HG03045 (cell line): ENCODE measurements at regions not wholly inside any gene's neighbourhood (a gene's known extent, or its start where the extent isn't known, plus 50 kb on each side); places are given as distances from the start of the nearest gene placed in this dataset.
"Not testable (repeated sequence)": the region's sequence is repeated elsewhere in the genome, so short reads cannot be mapped to it uniquely, and the experiment has no call there.

Experiments
- ATAC-seq: cut with Tn5 transposase; IDR thresholded peaks from one replicate; pipeline ENCODE4 v1.9.1; 2021; ENCODE audit warnings: mild to moderate bottlenecking, moderate library complexity; ENCODE audit not compliant: unreplicated experiment

DNA sequence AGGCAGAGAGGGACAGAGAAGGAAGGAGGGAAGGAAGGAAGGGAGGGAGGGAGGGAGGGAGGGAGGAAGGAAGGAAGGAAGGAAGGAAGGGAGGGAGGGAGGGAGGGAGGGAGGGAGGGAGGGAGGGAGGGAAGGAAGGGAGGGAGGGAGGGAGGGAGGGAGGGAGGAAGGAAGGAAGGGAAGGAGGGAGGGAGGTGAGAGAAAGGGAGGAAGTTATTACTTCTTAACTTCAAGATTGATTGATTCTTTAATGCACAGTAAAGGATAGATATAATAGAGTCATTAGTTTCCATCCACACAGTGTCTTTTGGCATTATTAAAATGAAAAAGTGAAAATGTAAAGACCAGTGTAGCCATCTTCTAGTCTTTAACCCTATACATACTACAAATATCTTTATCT lies 682.9 kb downstream of the ZEB2 start:
- ATAC-seq: not testable (repeated sequence)

DNA sequence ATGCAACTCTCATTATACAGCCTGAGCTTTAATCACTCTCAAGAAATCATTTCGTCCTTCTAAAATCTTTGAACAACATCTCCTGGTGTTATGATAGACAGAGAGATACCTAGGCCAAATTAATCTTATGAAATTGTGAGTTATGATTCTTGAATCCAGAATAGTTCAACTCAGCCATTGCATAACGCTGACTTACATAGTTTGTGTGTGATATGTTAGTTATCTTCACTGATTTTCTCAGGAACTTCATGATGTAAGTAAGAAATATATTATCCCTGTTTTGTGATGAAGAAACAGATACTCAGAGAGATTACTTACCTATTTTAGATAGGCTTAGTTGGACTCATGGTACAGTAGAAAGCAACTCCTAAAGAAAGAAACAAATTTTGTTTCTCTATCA lies 684.4 kb downstream of the ZEB2 start:
- no peak for ATAC-seq

DNA sequence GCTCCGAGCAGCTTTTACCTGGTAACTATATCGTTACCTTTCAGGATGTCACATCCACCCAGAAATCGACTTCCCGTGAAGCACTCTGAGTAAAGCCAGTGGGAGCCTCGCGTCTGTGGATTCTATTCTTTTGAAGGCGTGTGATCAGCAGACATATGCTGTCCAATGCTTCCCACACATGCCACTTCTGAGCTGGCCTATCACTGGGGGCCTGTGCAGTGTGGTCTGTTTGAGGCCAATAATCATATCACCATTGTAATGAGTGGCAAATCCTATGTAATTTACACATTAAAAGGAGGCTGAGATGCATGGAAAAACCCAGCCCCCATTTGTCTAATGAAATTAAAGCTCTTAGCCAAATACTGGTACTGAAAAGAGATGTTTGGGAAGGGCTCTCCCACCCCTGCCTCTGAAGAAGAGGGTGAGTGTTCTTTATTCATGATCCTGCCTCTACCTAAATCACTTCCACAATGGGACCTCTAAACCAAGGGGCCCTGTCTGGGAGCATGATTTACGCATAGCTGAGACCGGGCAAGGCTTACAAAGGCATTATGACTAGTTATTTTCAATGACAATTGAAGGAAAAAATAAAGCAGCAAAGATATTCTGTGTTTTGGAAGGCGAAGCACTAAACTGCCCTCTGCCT lies 686.8 kb downstream of the ZEB2 start:
- ATAC-seq: no peak

DNA sequence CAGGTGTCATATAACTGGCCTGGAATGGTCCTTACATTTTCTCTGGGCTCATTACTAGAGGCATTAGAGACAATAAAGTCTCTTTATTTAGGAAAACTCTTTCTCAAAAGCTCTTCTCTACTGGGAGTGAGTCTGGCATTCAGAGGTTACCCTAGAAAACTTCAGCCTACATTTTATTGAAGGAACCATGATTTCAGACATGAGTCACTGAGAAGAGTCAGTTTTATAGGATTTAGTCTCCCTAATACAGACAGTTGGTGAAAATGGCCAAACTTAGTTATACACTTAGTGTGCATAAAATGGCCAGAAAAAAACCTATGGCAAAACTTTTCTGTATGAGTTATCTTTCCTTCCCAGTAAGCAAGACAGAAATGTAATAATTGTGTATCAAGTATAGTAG lies 689.4 kb downstream of the ZEB2 start:
- ATAC-seq: no peak

DNA sequence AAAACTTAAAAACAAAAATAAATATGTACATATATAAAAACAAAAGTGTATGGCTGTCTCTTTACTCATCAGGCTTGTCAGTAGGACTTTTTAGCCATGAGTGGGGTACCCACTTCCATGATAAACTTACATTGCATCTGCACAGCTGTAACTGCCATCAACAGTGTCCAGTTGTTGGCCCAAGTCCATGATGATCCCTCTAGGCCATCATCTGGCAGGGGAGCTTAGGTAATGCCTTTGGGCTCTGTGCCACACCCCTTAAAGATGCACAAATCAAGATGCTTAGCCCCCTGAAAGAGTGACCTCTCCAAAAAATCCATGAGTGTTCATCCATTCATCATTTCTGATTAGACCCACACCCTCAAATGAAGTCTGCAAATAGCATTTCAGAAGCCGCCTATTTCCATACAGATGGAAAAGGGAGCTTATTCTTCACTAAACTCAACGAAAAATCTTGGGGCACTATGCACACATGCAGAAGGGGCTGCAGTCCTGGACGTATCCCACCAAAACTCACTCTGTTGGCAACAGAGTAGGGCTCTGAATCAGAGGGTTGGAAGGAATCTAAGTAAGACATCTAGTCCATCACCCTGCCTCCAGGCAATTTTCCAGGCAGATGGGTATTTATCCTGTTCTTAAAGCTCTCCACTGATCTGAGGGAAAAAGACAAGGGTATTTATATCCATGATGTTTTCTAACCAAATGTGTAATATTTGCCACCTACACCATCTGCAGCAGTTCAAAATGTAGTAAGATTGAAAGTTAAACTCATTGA lies 691.0 kb downstream of the ZEB2 start:
- ATAC-seq: no peak

DNA sequence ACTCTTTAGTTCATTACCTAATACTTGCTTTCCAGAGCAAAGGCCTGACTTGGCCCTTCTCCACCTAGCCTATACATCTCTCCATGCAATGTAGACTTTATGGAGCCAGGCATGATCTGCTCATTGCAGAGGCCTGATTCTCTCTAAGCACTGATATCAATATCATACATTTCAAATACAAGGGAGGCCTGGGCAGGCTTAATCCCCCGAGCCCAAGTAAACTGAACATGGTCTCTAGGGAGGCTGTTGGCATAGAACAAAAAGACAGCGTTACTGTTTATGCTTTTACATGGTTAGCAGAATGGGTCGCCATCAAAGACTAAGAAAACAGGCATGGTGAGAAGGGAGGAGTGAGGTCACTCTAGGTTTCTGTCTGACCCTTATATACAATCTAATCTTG lies 695.1 kb downstream of the ZEB2 start:
- ATAC-seq: no peak

DNA sequence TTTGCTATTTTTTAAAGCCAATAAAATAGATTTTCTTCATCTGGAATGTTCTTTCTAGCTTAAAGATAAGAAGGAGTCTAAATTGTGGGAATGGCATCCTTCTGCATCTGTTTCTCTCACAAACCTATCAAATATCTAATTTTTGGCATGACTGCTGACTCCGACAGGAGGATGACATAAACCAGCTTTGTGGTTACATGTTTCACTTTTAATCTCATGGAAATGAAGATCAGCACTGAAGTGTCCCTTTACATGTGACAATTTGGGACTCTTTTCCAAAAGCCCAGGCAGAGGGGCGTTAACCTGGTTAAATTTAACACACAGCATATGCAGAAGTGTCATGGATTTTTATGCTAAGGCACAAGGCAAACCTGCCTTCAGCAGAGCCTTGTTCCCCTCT lies 694.7 kb downstream of the ARHGAP15 start:
- ATAC-seq: no peak

DNA sequence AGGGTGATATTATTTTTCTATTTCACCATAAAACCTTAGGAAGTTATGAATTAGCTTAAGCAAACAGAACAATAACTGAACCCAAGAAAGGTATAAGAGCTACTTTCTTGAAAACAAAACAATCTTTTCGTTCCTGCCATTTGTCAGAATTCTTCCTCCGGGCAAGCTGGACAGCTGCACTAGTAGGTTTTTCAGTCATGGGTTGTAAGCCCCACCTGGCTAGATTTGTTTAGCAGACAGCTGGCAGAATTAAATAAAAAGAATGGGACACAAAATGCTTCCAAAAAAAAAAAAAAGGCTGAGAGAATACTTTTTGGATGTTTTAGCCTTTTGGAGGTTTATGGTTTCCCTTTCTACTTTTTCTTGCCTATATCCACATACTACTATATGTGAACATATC lies 694.1 kb downstream of the ARHGAP15 start:
- no peak for ATAC-seq

DNA sequence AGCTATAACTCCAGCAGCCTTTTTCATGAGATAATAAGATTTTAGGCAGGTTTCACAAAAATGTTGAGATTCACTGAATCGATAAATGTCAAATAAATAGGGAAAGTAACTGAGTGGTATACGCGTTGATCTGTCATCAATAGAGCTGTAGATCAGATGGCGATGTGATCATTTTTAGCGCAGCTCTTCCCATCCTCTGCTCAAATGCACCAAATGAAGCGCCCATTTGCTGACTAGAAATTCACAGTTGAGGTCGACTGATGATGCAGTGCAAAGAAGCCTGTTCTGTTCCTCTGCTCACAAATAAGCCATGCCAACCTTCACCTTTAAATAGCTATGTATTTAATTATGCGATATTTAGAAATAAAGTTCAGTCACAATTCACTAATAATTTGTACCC lies 693.5 kb downstream of the ARHGAP15 start:
- ATAC-seq: no peak

DNA sequence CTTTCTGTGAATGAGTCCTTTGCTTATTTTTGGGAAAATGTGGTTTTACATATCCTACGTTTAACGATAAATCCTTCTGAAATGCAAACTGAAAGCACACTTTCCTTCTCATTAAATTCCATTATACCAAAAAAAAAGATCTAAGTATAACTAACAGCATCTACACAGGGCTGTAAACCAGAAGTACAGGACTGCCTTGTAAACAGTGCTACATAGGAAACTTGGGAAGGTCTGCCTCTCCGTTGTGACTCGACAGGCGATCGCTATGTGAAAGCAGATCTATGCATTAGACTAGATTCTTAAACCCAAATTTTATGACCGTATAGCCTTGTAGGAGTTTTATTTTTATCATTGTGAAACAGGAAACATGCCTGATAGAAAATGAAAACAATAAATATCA lies 690.5 kb downstream of the ARHGAP15 start:
- ATAC-seq: no peak

DNA sequence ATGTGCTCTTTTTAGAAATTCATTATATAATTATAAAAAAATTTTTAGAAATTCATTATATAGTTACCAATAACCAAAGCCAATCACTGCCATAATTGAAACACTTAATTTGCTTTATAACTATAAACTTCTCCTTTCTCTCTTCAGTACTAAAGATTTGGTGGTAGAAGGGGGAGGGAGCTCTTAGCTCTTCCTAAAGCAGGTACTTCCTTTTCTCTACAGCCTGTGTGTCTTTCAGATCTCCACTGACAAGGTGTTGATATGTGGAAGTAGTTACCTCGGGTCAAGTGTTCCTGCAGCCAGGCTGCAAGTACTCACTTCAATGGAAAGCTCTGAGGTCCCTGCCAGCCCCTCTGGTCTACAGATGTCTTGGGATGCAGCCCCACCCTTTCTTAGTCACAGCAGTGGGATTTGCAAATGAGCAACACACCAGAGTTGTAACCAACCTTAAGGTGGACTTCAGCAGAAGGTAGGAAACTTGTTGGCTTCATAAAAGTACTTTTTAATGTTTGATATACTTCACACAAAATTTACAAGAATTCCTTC lies 690.0 kb downstream of the ARHGAP15 start:
- no peak for ATAC-seq
